PFSK-1 (cell line): ENCODE measurements at regions not wholly inside any gene's neighbourhood (a gene's known extent, or its start where the extent isn't known, plus 50 kb on each side); places are given as distances from the start of the nearest gene placed in this dataset.

Experiments
- POLR2AphosphoS5 ChIP-seq: IDR thresholded peaks from 2 replicates; pipeline ENCODE4 v1.6.1; 2012; ENCODE audit warnings: low read depth, mild to moderate bottlenecking, control low read depth, low read length, moderate library complexity
- TAF1 ChIP-seq: IDR thresholded peaks from 2 replicates; pipeline ENCODE4 v1.6.1; 2012; ENCODE audit warnings: low read length, control low read depth, borderline replicate concordance; ENCODE audit not compliant: insufficient read depth

GRCh38 chr4:38560340-38560739, 103.7 kb upstream of the KLF3 start:
- no peak for TF ChIP-seq TAF1
- TF ChIP-seq POLR2AphosphoS5, result no peak
